D721Med (cell line): ENCODE measurements at regions not wholly inside any gene's neighbourhood (a gene's known extent, or its start where the extent isn't known, plus 50 kb on each side); places are given as distances from the start of the nearest gene placed in this dataset.

Source experiments
- DNase-seq: peaks from one replicate; pipeline ENCODE4 v3.0.0; 2011; ENCODE audit warnings: low spot score; ENCODE audit not compliant: insufficient read length
- FAIRE-seq: peaks from 2 replicates; lab custom pipeline; 2011; peaks lifted over from hg19 to GRCh38; lab: Jason Lieb, UNC
- TF ChIP-seq, protein P1 (sequence below): IDR thresholded peaks from 2 replicates; pipeline ENCODE4 v1.5.1; 2012; ENCODE audit warnings: mild to moderate bottlenecking, control low read depth; ENCODE audit not compliant: insufficient read depth; ENCODE audit errors: missing control alignments

DNA sequence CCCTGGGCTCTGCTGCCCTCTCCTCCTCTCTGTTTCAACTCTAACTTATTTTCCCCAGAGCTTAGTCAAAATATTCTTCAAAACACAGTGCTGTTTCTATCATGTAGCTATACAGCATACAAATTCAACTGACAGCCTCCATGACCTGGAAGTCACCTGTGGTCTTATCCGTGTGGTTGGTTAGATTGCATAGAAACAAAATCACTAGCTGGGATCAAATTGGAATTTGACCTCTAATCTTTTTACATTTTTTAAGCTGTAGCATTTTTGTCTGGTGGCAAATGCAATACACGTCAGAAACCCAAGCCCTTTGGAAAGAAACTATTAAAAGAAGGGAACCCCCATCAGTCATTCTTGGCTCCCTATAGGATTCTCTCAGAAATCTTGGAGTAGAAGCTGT is 57.3 kb downstream of the ABCC12 start:
- no peak for DNase-seq
- TF ChIP-seq, protein P1, sequence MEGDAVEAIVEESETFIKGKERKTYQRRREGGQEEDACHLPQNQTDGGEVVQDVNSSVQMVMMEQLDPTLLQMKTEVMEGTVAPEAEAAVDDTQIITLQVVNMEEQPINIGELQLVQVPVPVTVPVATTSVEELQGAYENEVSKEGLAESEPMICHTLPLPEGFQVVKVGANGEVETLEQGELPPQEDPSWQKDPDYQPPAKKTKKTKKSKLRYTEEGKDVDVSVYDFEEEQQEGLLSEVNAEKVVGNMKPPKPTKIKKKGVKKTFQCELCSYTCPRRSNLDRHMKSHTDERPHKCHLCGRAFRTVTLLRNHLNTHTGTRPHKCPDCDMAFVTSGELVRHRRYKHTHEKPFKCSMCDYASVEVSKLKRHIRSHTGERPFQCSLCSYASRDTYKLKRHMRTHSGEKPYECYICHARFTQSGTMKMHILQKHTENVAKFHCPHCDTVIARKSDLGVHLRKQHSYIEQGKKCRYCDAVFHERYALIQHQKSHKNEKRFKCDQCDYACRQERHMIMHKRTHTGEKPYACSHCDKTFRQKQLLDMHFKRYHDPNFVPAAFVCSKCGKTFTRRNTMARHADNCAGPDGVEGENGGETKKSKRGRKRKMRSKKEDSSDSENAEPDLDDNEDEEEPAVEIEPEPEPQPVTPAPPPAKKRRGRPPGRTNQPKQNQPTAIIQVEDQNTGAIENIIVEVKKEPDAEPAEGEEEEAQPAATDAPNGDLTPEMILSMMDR: no peak
- FAIRE-seq: no peak

DNA sequence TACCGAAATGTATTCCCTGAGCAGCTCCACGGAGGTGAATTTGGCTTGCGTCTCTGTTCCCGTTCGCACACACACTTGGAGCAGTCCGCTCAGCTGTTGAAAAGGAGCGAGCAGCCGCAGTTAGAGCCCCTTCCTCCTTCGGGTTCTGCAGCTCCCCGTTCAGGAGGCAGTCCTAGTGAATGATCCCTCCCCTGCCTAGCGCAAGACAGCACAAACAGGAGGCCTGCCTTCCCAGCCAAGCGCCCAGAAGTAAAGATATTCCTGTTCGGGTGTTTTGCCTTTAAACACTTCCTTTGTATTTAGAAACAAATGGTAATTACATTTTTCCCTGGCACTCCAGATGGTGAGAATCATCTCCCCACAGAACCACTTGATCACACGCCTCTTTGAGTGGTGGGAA is 64.7 kb downstream of the ABCC12 start:
- DNase-seq (no peak), FAIRE-seq (no peak)
- TF ChIP-seq, protein P1: no peak

DNA sequence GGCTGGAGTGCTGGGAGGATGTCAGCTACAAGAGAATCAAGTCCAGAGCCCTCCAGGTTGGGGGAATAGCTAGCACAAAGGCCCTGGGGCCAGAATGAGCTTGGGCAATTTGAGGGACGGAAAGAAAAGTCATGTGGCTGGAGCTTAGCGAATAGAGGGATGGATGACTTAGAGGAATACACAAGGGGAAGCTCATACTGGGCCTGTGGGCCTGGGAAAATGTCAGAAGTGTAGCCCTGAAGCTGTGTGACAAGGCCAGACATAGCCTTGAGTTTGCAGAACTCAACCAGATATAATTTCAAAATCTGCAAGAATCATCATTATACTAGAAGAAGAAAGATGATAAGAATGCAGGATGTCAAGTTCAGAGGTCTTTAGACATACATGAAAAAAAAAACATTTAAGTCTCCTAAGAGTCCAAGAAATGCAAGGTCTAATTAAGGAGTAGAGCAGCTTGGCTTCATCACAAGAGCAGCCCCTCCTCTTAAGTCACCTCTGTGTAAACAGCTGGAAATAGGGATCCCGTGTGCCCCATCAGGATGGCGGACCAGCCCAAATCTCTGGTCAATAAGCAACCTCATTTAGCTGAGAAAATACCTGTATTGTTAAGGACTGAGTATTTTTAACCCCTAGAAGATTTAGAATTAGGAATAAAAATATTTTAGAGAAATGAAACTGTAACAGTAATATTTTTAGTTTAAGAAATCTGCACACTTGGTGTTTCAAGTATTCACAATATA is 66.6 kb downstream of the ABCC12 start:
- FAIRE-seq: no peak

DNA sequence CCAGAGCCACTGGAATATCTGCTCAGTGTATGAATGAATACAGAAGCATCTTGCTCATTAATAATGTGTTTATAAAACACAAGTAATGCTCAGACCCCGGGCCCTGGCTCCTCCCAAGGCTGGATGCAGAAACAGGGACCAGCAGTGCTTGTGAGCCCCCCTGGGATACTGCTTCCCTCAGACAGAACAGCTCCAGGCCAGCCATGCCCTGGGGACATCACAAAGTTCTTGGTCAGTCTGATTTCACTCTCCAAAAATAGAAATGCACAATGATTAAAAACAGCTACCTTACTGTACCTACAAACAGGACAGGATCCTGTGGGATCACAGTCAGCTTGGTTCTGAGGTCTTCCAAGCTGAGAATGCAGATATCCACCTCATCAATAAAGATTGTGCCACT is 68.2 kb downstream of the ABCC12 start:
- FAIRE-seq (no peak), DNase-seq (no peak)
- TF ChIP-seq, protein P1: no peak

More for the DNA sequence above, 66.6 kb downstream of the ABCC12 start:
- DNase-seq: no peak
- TF ChIP-seq, protein P1: no peak

DNA sequence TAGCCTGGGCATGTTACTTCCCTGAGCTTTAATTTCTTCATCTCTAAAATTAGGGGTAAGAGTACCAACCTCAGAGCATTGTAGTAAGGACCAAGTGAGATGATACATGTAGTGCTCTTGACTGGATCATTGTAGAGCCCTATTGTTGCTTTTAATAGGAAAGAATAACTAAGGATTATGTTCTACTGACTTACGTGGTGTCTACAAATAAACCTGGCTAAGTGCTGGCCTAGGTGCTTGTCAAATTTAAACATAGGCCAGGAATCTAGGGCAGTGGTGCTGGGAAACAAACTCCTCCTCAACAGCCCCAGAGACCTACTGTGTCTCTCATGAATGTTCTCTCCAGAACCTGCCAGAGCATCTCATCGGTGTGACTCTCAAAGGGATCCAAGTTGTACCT is 69.4 kb downstream of the ABCC12 start:
- TF ChIP-seq, protein P1: no peak
- DNase-seq (no peak), FAIRE-seq (no peak)

DNA sequence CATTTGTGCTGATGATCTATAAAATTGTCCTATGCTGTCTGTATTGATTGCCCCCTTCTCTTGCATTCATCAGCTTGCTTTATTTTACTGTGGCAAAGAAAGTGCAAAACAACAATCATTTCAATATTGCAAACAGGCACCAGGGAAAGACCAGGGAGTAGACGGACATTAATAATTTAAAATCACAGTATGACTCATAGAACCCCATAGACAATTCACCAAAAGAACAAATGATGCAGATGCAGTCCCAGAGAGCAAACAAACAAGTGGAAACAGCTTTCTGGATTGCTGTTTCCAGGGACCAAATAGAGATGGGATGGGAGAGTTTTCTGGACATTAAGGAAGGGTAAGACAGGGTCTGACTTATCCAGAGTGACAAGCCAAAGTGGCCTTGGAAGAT is 70.1 kb downstream of the ABCC12 start:
- no peak for FAIRE-seq
- TF ChIP-seq, protein P1: no peak
- no peak for DNase-seq

DNA sequence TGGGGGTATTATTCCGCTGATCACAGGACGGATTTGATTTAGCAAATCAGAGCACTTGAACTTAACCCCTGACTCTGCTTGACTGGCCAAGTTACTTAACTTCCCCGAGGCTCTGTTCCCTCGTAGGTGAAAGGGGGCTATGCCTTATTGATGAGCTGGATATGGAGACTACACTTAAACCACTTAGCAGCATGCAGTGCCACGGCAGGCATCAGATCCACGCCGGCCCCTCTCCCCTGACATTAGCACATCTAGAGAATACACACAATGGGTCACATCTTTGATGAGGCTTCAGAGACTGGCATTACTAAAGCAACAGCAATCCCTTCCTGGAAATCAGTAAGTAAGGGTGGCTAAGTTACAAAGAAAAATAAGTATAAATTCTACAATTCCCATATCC is 71.0 kb downstream of the ABCC12 start:
- FAIRE-seq (no peak), DNase-seq (no peak)
- TF ChIP-seq, protein P1: no peak
